ENCODE measurements at regions not wholly inside any gene's neighbourhood (a gene's known extent, or its start where the extent isn't known, plus 50 kb on each side); places are given as distances from the start of the nearest gene placed in this dataset.

DNA sequence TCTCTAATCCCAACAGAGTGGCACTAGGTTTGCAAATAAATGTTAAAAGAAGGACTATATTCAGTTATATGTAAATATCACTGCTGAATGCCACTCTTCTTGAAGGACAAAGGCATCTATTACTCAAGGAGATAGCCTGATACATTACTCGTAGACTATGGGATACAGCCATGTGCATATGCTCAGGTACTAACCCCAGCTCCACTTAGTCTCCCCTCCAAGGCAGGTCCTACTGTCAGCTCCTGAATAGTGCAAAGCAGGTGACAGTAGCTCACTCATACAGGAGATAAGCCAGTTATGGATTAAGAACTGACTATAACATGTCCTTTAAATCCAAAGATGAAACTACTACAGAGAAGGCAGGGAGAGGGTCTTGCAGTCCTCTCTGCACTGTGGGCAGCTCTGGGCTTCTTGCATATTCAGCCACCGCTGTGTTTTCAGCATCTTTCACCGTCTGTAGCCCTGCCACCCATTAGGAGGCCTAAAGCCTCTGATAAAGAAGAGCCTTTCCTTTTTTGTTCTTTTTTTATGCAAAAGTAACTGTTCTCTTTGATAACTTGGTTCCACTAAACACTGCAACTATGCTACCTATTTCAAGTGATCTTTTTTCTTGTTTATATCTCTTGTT, 135.1 kb upstream of the EPB41L3 start:
- Histone ChIP-seq H3K27ac (no peak overlapping the region), H3K4me1 (ENCODE audit: insufficient read depth) (no peaks in the 10 kb centered on the region), H3K36me3 (no peaks in the 10 kb centered on the region), H3K4me3 (no peak overlapping the region), H3K27me3 (no peaks in the 10 kb centered on the region), H3K9me3 (no peaks in the 10 kb centered on the region)
- TF ChIP-seq POLR2A (IDR thresholded peaks at IDR 0.05) (no peak), EP300 (IDR thresholded peaks at IDR 0.05) (no peak)
- TF ChIP-seq, protein P1, sequence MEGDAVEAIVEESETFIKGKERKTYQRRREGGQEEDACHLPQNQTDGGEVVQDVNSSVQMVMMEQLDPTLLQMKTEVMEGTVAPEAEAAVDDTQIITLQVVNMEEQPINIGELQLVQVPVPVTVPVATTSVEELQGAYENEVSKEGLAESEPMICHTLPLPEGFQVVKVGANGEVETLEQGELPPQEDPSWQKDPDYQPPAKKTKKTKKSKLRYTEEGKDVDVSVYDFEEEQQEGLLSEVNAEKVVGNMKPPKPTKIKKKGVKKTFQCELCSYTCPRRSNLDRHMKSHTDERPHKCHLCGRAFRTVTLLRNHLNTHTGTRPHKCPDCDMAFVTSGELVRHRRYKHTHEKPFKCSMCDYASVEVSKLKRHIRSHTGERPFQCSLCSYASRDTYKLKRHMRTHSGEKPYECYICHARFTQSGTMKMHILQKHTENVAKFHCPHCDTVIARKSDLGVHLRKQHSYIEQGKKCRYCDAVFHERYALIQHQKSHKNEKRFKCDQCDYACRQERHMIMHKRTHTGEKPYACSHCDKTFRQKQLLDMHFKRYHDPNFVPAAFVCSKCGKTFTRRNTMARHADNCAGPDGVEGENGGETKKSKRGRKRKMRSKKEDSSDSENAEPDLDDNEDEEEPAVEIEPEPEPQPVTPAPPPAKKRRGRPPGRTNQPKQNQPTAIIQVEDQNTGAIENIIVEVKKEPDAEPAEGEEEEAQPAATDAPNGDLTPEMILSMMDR (IDR thresholded peaks at IDR 0.05), result no peak
- WGBS, 3 donors, result 37 to 42% (median 38%) methylated on average over 3 of the region's 3 CpGs
- intact Hi-C loops (cut with DNase I), result no loop called here
- DNase-seq, result no peak

- Histone ChIP-seq H3K4me3 (no peak overlapping the region), H3K9me3 (no peaks in the 10 kb centered on the region), H3K27me3 (no peaks in the 10 kb centered on the region), H3K4me1 (ENCODE audit: insufficient read depth) (no peaks in the 10 kb centered on the region), H3K36me3 (no peaks in the 10 kb centered on the region), H3K27ac (no peak overlapping the region)
- DNase-seq, result no peak
- WGBS, 3 donors, result 36 to 58% (median 48%) methylated on average over 3 of the region's 3 CpGs
- TF ChIP-seq POLR2A (IDR thresholded peaks at IDR 0.05), result no peak
- no peak for TF ChIP-seq EP300 (IDR thresholded peaks at IDR 0.05)
- TF ChIP-seq, protein P1 (IDR thresholded peaks at IDR 0.05), result no peak
- intact Hi-C loops (cut with DNase I), result no loop called here
Observed at GRCh38 chr18:5678278-5678677, 134.5 kb upstream of the EPB41L3 start.

DNA sequence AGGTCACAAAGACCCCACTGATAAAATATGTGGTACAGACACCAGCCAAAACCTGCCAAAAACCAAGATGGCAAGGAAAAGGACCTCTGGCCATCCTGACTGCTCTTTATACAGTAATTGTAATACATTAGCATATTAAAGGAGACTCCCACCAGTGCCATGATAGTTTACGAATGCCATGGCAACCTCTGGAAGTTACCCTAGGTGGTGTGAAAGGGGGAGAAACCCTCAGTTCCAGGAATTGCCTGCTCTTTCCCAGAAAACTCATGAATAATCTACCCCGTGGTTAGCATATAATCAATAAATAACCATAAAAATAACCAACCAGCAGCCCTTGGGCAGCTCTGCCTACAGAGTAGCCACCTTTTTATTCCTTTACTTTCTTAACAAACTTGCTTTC, 129.8 kb upstream of the EPB41L3 start:
- H3K27me3 ChIP-seq, result no peaks in the 10 kb centered on the region
- intact Hi-C loops (cut with DNase I), result no loop called here
- TF ChIP-seq POLR2A (IDR thresholded peaks at IDR 0.05) (no peak), EP300 (IDR thresholded peaks at IDR 0.05) (no peak)
- TF ChIP-seq, protein P1 (IDR thresholded peaks at IDR 0.05), result no peak
- H3K4me1 ChIP-seq (ENCODE audit: insufficient read depth), result no peaks in the 10 kb centered on the region
- no peaks in the 10 kb centered on the region for H3K36me3 ChIP-seq
- no peak for DNase-seq
- H3K9me3 ChIP-seq, result peaks cover 0 to 3% of the 10 kb centered on the region in 2 donors
- WGBS, 3 donors, result 58 to 70% (median 66%) methylated on average over 2 of the region's 2 CpGs
- H3K27ac ChIP-seq, result no peak overlapping the region
- no peak overlapping the region for H3K4me3 ChIP-seq

DNA sequence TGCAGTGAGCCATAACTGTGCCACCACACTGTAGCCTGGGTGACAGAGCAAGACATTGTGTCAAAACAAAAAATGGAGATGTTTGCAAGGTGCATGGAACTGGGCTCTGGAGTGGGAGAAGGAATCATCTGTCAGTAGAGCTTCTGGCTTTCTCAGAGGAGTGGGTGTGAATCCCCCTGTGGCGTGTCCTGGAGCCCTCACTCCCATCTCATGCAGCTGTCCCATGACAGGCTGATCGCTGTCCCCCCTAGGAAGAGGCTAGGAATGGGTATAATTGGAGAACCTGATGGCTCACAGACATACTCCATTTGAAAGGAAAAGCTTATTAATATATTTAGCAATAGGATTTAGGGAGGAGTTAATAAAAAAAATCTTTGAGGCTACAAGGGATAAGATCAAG, 125.8 kb upstream of the EPB41L3 start:
- DNase-seq, result no peak
- H3K4me1 ChIP-seq (ENCODE audit: insufficient read depth), result no peaks in the 10 kb centered on the region
- no peak overlapping the region for H3K27ac ChIP-seq
- 75 to 82% (median 80%) methylated on average over 2 of the region's 2 CpGs for WGBS, 3 donors
- TF ChIP-seq POLR2A (IDR thresholded peaks at IDR 0.05), result no peak
- TF ChIP-seq EP300 (IDR thresholded peaks at IDR 0.05), result no peak
- intact Hi-C loops (cut with DNase I), result no loop called here
- peaks cover 0 to 3% of the 10 kb centered on the region in 2 donors for H3K9me3 ChIP-seq
- no peak overlapping the region for H3K4me3 ChIP-seq
- H3K27me3 ChIP-seq, result no peaks in the 10 kb centered on the region
- H3K36me3 ChIP-seq, result no peaks in the 10 kb centered on the region

DNA sequence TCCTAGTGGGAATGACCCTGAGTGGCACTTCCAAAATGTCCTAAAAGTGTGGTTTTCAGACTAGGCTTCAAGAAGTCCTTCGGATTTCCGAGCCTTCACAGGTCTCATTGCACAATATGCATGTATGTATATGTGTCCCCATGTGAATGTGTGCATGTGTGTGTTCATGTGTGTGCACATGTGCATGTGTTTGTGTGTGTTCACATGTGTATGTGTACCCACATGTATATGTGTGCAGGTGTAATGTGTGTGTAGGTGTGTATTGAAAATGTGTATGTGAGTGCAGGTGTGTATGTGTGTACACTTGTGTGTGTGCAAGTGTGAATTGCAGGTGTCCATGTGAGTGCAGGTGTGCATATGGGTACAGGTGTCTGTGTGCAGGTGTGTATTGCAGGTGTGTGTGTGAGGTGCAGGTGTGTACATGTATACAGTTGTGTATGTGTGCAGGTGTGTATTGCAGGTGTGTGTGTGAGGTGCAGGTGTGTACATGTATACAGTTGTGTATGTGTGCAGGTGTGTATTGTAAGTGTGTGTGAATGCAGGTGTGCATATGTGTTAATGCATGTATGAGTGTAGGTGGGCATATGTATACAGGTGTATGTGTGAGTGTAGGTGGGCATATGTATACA, 124.4 kb upstream of the EPB41L3 start:
- DNase-seq, result no peak
- Histone ChIP-seq H3K27me3 (no peaks in the 10 kb centered on the region), H3K4me3 (no peak overlapping the region), H3K9me3 (peaks cover 0 to 3% of the 10 kb centered on the region in 2 donors), H3K27ac (no peak overlapping the region), H3K36me3 (no peaks in the 10 kb centered on the region), H3K4me1 (ENCODE audit: insufficient read depth) (no peaks in the 10 kb centered on the region)
- WGBS, 3 donors, result 68 to 94% (median 74%) methylated on average over 2 of the region's 2 CpGs
- TF ChIP-seq POLR2A (IDR thresholded peaks at IDR 0.05) (no peak), EP300 (IDR thresholded peaks at IDR 0.05) (no peak)
- TF ChIP-seq, protein P1 (IDR thresholded peaks at IDR 0.05), result no peak
- intact Hi-C loops (cut with DNase I), result no loop called here

All from ovary (tissue), 7 donors.